SH-SY5Y (cell line): ENCODE measurements at regions not wholly inside any gene's neighbourhood (a gene's known extent, or its start where the extent isn't known, plus 50 kb on each side); places are given as distances from the start of the nearest gene placed in this dataset.

Experiments
- GATA2 ChIP-seq: IDR thresholded peaks from 2 replicates; pipeline ENCODE4 v1.6.1; 2011; ENCODE audit warnings: mild to moderate bottlenecking, low read depth, low read length
- GATA3 ChIP-seq: IDR thresholded peaks from 2 replicates; pipeline ENCODE4 v1.6.1; 2011; ENCODE audit warnings: low read depth, mild to moderate bottlenecking, low read length, moderate library complexity

DNA sequence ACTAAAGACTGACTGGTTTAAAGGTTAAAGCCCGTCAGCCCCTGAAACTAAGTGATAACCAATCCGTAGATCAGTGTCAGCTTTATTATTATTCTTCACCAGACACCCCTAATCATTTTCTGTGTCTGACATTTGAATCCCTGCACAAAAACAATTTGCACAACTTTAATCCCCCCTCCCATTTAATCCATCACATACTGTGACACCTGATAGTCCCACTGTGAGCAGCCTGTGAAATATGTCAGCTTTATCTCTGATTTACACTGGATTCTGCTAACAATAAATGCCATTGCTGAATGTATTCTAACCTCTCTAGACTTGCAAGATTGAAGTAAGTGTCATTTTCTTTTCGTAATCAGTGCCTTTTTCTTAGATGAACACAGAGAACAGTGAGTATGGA lies 2089.0 kb upstream of the RAG2 start:
- no peak for TF ChIP-seq GATA3
- TF ChIP-seq GATA2: no peak

DNA sequence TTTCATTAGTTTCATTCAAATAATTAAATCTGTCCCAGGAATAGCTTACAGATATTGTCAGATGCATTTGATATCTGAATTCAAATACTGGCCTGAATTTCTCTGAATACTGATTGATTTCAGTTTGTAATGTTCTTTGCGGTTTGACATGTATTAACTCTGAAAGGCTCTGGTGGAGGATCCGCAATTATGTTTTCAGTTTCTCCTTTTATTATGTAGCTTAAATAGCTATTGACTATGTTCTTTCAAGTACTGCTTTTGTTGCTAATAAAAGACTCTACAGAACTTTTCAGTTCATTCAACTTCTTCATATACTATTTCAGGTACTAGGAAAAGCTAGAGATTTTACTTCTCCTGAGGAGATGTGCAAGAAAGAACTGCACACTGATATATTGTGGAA lies 2085.4 kb upstream of the RAG2 start:
- TF ChIP-seq GATA2: no peak
- no peak for TF ChIP-seq GATA3

DNA sequence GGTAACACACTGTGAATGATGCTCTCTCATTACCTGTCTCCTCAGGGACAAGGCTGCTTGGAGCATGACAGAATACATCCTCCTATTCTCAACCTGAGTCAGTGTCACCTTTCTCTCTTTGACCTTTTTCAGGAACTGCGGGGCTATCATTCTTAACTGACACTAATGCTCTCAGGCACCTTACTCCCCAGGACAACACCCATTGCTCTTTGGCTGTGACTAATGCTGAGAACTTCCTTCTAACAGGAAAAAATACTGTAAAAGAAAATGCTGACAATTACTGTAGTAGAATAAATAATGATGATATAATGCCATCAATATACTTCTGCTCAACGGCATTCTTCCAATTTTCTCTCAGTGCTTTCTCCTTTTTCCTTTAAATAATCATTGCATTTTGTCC lies 2082.7 kb upstream of the RAG2 start:
- TF ChIP-seq GATA3 (no peak), GATA2 (no peak)

DNA sequence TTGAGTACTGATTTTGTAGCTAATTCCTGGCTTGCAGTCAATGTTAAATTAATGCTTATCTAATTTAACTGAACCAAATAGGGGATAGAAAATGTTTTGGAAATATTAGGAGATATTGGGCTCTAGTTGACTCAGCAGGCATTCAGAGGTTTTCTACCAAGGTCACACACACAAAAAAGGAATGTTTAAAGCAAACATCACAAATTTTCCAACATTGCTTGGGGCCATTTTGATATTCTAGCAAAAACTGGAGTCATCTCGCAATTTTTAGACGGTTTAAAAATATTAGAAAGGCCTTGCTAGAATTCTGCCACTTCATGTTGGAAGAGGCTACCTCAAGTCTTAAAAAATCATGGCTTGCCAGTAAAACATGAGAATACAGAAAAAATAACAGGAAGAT lies 2082.1 kb upstream of the RAG2 start:
- TF ChIP-seq GATA2 (no peak), GATA3 (no peak)

DNA sequence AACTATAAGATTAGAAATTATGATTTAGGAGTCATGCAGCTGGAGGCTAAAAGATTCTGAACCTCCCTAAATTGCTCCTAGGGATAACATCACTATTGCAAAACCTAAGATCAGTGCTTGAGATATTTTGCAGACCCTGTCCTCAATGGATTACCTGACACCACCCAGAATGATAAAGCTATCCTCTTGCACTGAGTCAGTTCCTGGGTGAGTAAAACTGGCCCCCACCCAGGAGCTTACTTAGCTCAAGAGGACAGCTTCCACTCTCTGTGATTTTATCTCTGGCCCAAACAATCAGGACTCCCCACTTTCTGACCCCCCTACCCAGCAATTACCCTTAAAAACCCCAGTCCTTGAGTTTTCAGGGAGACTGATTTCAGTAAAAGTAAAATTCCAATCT lies 2074.4 kb upstream of the RAG2 start:
- no peak for TF ChIP-seq GATA3
- TF ChIP-seq GATA2: no peak

DNA sequence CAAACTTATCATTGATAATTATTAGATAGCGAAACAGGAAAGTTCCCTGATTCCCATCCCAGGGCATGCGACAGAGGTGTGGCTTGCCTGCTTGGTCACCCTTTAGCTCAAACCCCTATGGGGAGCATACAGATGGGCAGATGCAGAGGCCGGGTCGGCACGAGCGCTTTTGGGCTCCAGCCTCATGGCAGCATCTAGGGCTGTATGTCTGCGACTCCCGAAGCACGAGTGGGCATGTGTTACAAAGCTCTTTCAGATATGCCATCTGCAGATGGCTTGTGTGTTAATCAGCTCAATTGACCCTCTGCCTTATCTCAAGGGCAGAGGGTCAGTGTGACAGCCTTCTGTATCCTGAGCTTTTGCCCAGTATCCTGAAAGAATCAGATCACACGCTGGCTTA lies 2069.3 kb upstream of the RAG2 start:
- peak; percentile 73 for TF ChIP-seq GATA2
- TF ChIP-seq GATA3: no peak

DNA sequence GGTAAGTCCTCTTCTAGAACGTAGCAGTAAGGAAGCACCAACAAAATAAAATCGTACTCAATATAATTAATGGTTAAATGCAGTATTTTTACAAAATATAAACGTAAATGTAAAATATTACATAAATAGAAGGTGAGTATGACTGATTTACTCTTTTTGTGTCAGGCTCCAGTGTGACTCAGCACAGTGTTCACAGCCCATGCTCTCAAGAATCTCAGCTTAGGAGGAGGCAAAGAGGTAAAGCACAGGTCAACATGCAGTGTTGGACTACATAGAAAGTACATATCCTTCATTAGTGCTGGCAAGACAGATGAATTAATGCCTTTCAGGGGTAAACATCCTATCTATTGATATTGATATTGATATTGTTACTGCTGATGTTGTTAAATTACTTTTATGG lies 2050.6 kb upstream of the RAG2 start:
- TF ChIP-seq GATA3: no peak

DNA sequence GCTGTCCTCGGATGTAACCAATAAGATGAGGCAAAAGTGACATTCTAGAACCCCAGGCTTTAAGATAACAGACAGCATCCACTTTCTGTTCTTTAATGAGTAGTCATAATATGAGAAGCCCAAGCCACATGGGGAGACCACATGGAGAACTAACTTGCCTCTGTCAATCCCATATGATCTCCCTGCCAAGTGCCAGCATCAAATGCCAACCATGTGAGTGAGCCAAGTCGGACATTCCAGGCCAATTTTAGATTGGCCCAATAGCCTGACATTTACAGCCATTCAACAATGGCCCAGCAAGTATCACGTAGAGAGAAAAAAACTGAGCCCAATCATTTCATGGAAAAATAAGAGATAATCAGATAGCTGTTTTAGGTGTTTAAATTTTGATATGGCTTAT lies 2048.3 kb upstream of the RAG2 start:
- TF ChIP-seq GATA3 (no peak), GATA2 (no peak)

DNA sequence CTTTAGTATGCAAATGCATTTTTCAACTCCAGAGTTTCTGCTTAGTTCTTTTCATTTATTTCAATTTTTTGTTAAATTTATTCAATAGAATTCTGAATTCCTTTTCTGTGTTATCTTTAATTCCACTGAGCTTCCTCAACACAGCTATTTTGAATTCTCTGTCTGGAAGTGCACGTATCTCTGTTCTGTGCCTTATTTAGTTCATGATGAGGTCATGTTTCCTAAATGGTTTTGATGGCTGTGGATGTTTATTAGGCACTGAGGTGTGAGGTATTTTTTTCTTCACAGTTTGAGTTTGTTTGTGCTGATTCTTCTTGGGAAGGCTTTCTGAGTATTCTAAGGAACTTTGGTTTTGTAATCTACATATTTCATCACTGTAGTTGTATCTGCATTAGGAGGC lies 2042.8 kb upstream of the RAG2 start:
- no peak for TF ChIP-seq GATA2
- no peak for TF ChIP-seq GATA3

DNA sequence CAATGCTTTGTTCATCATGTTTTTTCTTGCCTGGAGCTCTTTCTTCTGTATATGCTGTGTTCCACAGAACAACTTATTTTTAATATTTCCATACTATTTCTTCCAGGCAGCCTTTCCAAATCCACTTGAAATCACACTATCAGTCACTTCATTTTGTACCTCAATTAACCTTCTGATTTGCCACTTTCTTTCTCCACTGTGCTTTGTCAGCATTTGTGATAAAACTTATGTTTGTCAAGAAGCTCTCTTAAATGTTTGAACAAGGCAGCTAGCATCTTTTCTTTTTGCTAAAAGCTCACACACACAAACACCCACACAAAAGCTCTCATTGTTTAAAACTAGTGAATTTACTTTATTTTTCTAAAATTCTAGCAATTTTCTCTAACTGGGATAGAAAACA lies 2014.7 kb upstream of the RAG2 start:
- no peak for TF ChIP-seq GATA3
- no peak for TF ChIP-seq GATA2

DNA sequence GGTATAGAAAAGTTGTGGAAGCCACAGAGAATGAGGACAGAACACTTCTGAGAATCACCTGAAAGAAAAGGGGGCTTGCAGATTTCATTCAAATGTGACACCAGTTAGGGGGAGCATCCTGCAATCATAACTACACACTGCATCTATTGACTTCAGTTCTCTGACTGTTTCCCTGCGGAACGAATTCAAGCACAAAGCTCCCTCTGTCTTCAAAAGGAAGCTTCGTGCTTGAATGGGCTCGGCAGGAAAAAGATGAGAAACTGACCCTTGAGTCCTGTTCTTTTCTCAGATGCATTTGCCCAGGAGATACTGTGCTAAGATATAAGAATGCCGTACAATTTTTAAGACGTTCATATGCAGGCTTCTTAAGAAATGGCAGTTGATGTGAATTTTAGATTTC lies 2000.4 kb upstream of the RAG2 start:
- no peak for TF ChIP-seq GATA3
- no peak for TF ChIP-seq GATA2

DNA sequence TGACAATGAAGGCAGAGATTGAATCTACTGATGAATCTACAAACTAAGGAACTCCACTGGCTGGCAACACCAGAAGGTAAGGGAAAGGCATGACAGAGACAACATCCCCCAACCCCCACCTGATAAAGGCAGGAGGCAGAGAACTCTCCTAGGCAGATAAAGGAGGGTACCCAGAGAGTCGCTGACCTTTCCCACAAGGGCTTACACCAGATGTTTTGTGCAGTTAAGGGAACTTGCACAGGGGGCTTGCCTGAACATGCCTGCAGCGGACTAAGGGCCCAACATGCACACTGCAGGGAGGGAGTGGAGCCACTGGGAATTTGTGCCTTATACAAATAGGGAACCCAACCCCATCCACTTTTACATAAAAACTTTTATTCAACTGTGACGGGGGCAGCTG lies 1996.9 kb upstream of the RAG2 start:
- TF ChIP-seq GATA3 (no peak), GATA2 (no peak)

DNA sequence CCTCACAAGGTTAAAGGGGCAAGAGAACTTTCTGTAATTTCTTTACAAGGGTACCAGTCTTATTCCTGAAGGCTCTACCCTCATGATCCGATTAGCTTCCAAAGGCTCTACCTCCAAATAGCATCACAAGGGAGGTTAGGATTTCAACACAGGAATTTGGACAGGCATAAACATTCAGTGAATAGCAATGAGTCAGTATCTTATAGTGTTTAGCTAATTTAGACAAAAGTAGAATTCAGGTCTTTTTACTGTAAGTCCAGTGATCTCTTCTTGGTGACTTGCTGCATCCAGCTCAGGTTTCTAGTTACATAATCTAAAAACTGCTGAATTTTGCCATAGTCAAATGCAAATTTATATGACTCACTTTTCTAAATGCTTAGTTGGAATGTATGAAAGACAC lies 1995.6 kb upstream of the RAG2 start:
- TF ChIP-seq GATA2 (no peak), GATA3 (no peak)

DNA sequence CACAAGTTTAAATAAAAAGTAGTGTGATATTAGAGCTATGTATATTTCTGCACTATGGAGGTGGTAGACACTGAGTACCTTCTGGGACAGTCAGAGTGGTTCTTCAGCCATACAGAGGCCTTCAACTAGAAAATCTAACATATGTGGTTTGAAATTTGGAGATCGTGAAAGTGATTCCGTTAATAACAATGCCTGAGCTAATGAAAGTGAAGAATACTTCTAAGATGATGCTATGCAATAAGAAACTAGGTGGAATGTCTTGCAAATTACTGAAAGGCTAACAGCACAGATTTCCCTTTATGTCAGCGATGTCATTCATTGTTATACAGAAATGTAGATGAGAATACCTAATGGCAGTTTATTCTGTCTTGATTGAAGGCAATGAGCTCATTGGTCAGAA lies 1984.7 kb upstream of the RAG2 start:
- no peak for TF ChIP-seq GATA2

DNA sequence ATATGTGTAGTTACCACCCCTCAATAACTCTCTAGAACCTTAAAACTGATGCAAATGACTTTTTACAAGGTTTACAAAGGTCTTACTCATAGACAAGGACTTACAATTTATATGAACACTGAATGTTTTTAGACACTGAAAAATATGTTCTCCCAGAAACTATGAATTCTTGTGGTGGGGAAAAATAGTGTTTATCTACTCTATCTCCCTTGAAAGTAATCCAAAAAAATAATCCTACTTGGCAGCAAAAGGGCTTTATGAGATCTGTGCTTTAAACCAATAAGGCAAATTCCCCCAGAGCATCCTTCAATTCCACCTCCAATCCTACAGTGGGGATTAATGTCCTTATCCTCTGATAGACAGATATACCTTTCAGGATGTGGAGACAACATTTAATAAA lies 1984.1 kb upstream of the RAG2 start:
- TF ChIP-seq GATA3 (no peak), GATA2 (no peak)

DNA sequence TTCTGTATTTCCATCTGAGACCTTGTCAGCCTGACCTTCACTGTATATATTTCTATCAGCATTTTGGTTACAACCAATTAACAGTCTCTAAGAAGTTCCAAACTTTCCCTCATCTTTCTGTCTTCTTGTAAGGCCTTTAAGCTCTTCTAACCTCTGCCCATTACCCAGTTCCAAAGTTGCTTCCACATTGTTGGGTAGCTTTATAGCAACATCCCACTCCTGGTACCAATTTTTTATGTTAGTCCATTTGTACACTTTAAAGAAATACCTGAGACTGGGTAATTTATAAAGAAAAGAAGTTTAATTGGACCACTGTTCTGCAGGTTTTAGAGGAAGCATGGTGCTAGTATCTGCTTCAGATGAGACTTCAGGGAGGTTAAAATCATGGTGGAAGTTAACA lies 1979.7 kb upstream of the RAG2 start:
- TF ChIP-seq GATA3 (no peak), GATA2 (no peak)

DNA sequence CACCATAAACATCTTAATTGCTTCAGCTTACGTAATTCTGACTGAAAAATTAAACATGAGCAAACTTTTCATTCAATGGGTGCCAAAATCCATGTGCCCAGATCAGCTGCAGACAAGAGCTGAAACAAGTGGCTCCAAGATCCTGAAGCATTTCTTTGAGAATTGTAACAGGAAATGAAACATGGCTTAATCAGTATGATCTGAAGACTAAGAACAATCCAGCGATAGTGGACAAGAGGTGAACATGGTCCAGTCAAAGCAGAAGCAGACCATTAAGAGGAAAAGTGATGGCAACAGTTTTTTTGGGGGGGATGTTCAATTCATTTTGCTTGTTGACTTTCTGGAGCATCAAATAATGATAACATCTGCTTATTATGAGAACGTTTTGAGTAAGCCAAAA lies 1964.5 kb upstream of the RAG2 start:
- TF ChIP-seq GATA2 (no peak), GATA3 (no peak)

DNA sequence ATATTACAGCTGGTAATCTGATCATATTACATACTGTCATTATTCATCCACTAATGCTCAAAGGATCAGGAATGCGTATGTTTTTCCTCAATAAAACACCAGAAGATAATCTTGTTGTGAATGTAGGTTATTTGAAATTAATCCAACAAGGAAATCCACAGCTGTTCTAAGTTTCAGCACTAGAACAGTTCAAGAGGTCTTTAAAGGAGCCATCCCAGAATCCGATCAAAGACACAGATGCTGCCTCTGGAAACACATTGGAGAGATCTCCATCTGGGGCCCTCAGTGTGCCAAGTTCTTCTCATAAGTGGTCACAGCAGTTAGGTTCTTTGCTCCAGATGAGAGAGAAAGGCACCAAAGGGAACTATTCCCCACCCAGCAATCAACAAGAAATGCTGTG lies 1955.1 kb upstream of the RAG2 start:
- TF ChIP-seq GATA3 (no peak), GATA2 (no peak)

DNA sequence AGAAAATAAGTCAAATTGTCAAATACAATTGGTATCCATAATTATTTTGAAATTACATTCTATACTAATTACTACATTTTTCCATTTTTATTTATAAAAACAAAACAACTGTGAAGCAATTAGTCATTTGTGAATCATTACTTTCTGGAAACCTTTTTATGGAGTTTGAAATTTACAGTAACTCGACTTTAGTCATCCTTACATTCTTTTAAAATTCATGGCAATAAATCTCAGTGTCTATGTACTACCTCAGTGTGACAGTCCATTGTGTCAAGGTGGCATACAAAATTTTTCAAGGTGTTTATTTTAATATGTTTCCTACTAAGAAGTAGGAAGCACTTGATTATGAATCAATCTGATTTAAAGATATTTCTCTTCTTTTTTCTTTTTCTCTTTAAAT lies 1949.4 kb upstream of the RAG2 start:
- TF ChIP-seq GATA3 (no peak), GATA2 (no peak)
